ENCODE measurements at regions not wholly inside any gene's neighbourhood (a gene's known extent, or its start where the extent isn't known, plus 50 kb on each side); places are given as distances from the start of the nearest gene placed in this dataset.

- no peak for TF ChIP-seq ZNF580 (tag by site-specific recombination; IDR thresholded peaks at IDR 0.05)
- TF ChIP-seq GFI1B (tag by site-specific recombination; IDR thresholded peaks at IDR 0.05): no peak
- no peak for TF ChIP-seq OSR2 (tag by site-specific recombination; IDR thresholded peaks at IDR 0.05)
Measured at GRCh38 chr1:224809137-224809536, 120.3 kb upstream of the DNAH14 start (continued).

- Histone ChIP-seq H3K36me3 (ENCODE audit: control insufficient read depth in 2 of 2, insufficient read depth in 1 of 2, low read length in 2 of 2) (no peaks in the 10 kb centered on the region), H3K4me3 (ENCODE audit: low read depth, low read length) (no peak overlapping the region), H3K27ac (ENCODE audit: extremely low read depth, low read depth, low read length) (no peak overlapping the region), H3K4me1 (ENCODE audit: control insufficient read depth, insufficient read depth, low read length) (no peaks in the 10 kb centered on the region), H3K9me3 (ENCODE audit: control insufficient read depth, insufficient read depth, low read depth, low read length) (no peaks in the 10 kb centered on the region)
- TF ChIP-seq GFI1B (tag by site-specific recombination; IDR thresholded peaks at IDR 0.05): no peak
- TF ChIP-seq ZNF404 (tag by site-specific recombination; IDR thresholded peaks at IDR 0.05): no peak
- no peak for TF ChIP-seq ZNF335 (tag by site-specific recombination; conservative IDR thresholded peaks at IDR 0.05)
- no peak for TF ChIP-seq ZNF600 (tag by site-specific recombination; IDR thresholded peaks at IDR 0.05)
- no peak for TF ChIP-seq ZBTB10 (tag by site-specific recombination; IDR thresholded peaks at IDR 0.05)
- no peak for TF ChIP-seq ZSCAN18 (tag by site-specific recombination; IDR thresholded peaks at IDR 0.05)
- TF ChIP-seq KLF7 (tag by site-specific recombination; IDR thresholded peaks at IDR 0.05; ENCODE audit: borderline replicate concordance): no peak
- no peak for TF ChIP-seq ZNF266 (tag by site-specific recombination; IDR thresholded peaks at IDR 0.05; ENCODE audit: low read depth)
- ChIA-PET POLR2A (no interaction called here), CTCF (interaction anchor here (0.5 to 3.6 kb wide), 2 partner anchors 42 to 44 kb away, joined by 3 to 17 read pairs; no protein-coding TSS in a partner anchor)
Measured at GRCh38 chr1:224809613-224810012, 119.9 kb upstream of the DNAH14 start.

- H3K4me3 ChIP-seq (ENCODE audit: low read depth, low read length): no peak overlapping the region
- CTCF ChIA-PET: no interaction called here
- H3K36me3 ChIP-seq (ENCODE audit: control insufficient read depth in 2 of 2, insufficient read depth in 1 of 2, low read length in 2 of 2): no peaks in the 10 kb centered on the region
- POLR2A ChIA-PET: no interaction called here
- H3K4me1 ChIP-seq (ENCODE audit: control insufficient read depth, insufficient read depth, low read length): no peaks in the 10 kb centered on the region
- no peak for TF ChIP-seq ZNF555 (tag by site-specific recombination; conservative IDR thresholded peaks at IDR 0.05)
- TF ChIP-seq CTCF (tag by site-specific recombination; IDR thresholded peaks at IDR 0.05): no peak
- TF ChIP-seq GLI2 (tag by site-specific recombination; IDR thresholded peaks at IDR 0.05; ENCODE audit: borderline replicate concordance, low read depth): no peak
- no peak for TF ChIP-seq HOXD13 (CRISPR knock-in tag; IDR thresholded peaks at IDR 0.05; ENCODE audit: borderline replicate concordance)
- no peak for TF ChIP-seq ZBTB17 (tag by site-specific recombination; IDR thresholded peaks at IDR 0.05)
- no peak for TF ChIP-seq ZNF362 (tag by site-specific recombination; IDR thresholded peaks at IDR 0.05)
- TF ChIP-seq ZNF48 (tag by site-specific recombination; IDR thresholded peaks at IDR 0.05): no peak
- TF ChIP-seq ZNF707 (tag by site-specific recombination; IDR thresholded peaks at IDR 0.05): no peak
- no peak for TF ChIP-seq ZNF302 (tag by site-specific recombination; IDR thresholded peaks at IDR 0.05; ENCODE audit: low read depth)
- no peak for TF ChIP-seq ZNF560 (tag by site-specific recombination; IDR thresholded peaks at IDR 0.05; ENCODE audit: borderline replicate concordance)
- no peak for TF ChIP-seq ZBTB26 (tag by site-specific recombination; optimal IDR thresholded peaks at IDR 0.05)
- TF ChIP-seq MEIS1 (CRISPR knock-in tag; IDR thresholded peaks at IDR 0.05; ENCODE audit: borderline replicate concordance): no peak
- no peak for TF ChIP-seq ZNF175 (tag by site-specific recombination; IDR thresholded peaks at IDR 0.05)
- no peak for TF ChIP-seq ZNF223 (tag by site-specific recombination; IDR thresholded peaks at IDR 0.05)
- TF ChIP-seq ZNF623 (tag by site-specific recombination; IDR thresholded peaks at IDR 0.05): no peak
- no peak for TF ChIP-seq GLIS2 (tag by site-specific recombination; IDR thresholded peaks at IDR 0.05)
- no peak overlapping the region for H3K27ac ChIP-seq (ENCODE audit: extremely low read depth, low read depth, low read length)
- H3K9me3 ChIP-seq (ENCODE audit: control insufficient read depth, insufficient read depth, low read depth, low read length): no peaks in the 10 kb centered on the region
Measured at GRCh38 chr1:224811564-224811963, 117.9 kb upstream of the DNAH14 start.

Data from HEK293 (cell line).